HG03139 (cell line): ENCODE measurements at regions not wholly inside any gene's neighbourhood (a gene's known extent, or its start where the extent isn't known, plus 50 kb on each side); places are given as distances from the start of the nearest gene placed in this dataset.

Source experiments
- ATAC-seq: cut with Tn5 transposase; IDR thresholded peaks from one replicate; pipeline ENCODE4 v1.9.1; 2021; ENCODE audit not compliant: unreplicated experiment

GRCh38 chr4:155081222-155081621 lies 127.2 kb upstream of the NPY2R start:
- no peak for ATAC-seq

- no peak for ATAC-seq
Observed at GRCh38 chr4:155085843-155086530, 122.4 kb upstream of the NPY2R start.

- no peak for ATAC-seq
Observed at GRCh38 chr4:155094201-155094820, 114.1 kb upstream of the NPY2R start.

GRCh38 chr4:155099231-155099630 lies 109.2 kb upstream of the NPY2R start:
- no peak for ATAC-seq

- no peak for ATAC-seq
Observed at GRCh38 chr4:155106629-155107028, 101.8 kb upstream of the NPY2R start.

GRCh38 chr4:155107059-155107458 lies 101.4 kb upstream of the NPY2R start:
- no peak for ATAC-seq

- ATAC-seq = no peak
Observed at GRCh38 chr4:155114790-155115189, 93.6 kb upstream of the NPY2R start.

GRCh38 chr4:155119006-155119405 lies 89.4 kb upstream of the NPY2R start:
- no peak for ATAC-seq

- no peak for ATAC-seq
Observed at GRCh38 chr4:155120536-155120935, 87.9 kb upstream of the NPY2R start.

GRCh38 chr4:155122382-155122781 lies 86.1 kb upstream of the NPY2R start:
- ATAC-seq = no peak

- ATAC-seq = no peak
Observed at GRCh38 chr4:155134136-155134535, 74.3 kb upstream of the NPY2R start.

GRCh38 chr4:155140889-155141288 lies 67.5 kb upstream of the NPY2R start:
- ATAC-seq = no peak

- no peak for ATAC-seq
Observed at GRCh38 chr4:155143512-155143911, 64.9 kb upstream of the NPY2R start.
